Epidermal melanocyte (primary cell): ENCODE measurements at regions not wholly inside any gene's neighbourhood (a gene's known extent, or its start where the extent isn't known, plus 50 kb on each side); places are given as distances from the start of the nearest gene placed in this dataset.
"Not testable (repeated sequence)": the region's sequence is repeated elsewhere in the genome, so short reads cannot be mapped to it uniquely, and the experiment has no call there.

Experiments used
- DNase-seq: peaks from one replicate; pipeline ENCODE4 v3.0.0; 2011; ENCODE audit warnings: low spot score; ENCODE audit not compliant: insufficient read length

- DNase-seq = no peak
Observed at GRCh38 chr5:87551911-87552310, 139.2 kb upstream of the CCNH start.

GRCh38 chr5:87541676-87542075, 128.9 kb upstream of the CCNH start:
- no peak for DNase-seq

- DNase-seq = peak; percentile 22
Observed at GRCh38 chr5:87541033-87541432, 128.3 kb upstream of the CCNH start.

- no peak for DNase-seq
Observed at GRCh38 chr5:87539839-87540238, 127.1 kb upstream of the CCNH start.

- DNase-seq = no peak
Observed at GRCh38 chr5:87536365-87536764, 123.6 kb upstream of the CCNH start.

GRCh38 chr5:87535706-87536105, 123.0 kb upstream of the CCNH start:
- DNase-seq = no peak

GRCh38 chr5:87529486-87530076, 116.9 kb upstream of the CCNH start:
- no peak for DNase-seq

- no peak for DNase-seq
Observed at GRCh38 chr5:87526131-87526530, 113.4 kb upstream of the CCNH start.

- DNase-seq = no peak
Observed at GRCh38 chr5:87524217-87524616, 111.5 kb upstream of the CCNH start.

- not testable (repeated sequence) for DNase-seq
Observed at GRCh38 chr5:87511778-87512177, 99.0 kb upstream of the CCNH start.

GRCh38 chr5:87503004-87503403, 90.3 kb upstream of the CCNH start:
- DNase-seq = no peak

- no peak for DNase-seq
Observed at GRCh38 chr5:87499478-87500410, 87.0 kb upstream of the CCNH start.
